HG03108 (cell line): ENCODE measurements at regions not wholly inside any gene's neighbourhood (a gene's known extent, or its start where the extent isn't known, plus 50 kb on each side); places are given as distances from the start of the nearest gene placed in this dataset.

ENCODE experiments used
- ATAC-seq: cut with Tn5 transposase; IDR thresholded peaks from one replicate; pipeline ENCODE4 v1.9.1; 2021; ENCODE audit warnings: moderate library complexity; ENCODE audit not compliant: unreplicated experiment

DNA sequence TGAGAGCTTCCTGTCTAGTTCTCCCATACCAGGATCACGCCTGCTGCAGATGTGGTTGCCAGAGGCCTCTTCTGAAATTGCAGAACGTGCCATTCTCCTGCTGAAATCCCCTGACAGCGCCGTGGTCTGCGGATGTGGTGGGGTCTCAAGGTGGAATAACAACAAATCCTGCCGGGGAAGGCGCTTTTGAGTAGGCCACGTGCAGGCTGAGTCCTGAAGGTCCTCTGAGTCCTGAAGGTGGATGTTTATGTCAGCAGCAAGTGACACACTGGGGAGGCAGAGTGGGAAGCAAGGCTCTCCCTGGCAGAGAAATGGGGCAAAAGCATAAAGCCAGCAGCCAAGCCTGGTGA is 241.4 kb downstream of the MYCN start:
- no peak for ATAC-seq

DNA sequence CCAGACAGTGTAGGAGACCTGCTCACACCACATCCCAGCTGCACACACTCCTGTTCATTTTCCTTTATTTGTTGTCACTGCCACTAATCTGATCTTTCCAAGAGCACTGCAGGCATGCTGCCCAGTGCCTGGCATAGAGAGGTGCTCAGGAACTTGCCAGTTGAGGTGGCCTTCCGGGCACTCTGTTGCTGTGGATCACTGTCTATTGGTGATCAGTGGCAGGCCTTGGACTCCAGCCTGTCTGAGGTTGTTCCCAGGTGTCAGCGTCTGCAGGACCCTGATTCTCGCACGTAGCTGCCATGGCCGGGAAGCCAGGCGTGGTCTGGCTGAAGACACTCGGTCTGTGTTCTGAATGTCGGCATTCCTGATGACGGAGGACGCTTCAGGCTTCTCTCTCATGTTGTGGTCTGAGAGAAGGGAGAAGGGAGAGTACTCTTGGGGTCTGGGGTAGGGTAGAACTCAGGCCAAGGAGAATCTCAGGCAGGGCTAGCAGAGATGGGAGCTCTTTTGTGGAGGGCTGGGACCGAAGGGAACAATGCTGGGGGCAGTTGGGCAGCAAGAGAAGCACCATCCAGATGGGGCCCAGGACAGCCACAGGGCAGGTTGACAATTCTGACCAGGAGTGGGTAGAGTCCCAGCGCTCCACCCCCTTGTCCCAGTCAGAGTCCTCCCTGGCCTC is 240.9 kb downstream of the MYCN start:
- no peak for ATAC-seq

DNA sequence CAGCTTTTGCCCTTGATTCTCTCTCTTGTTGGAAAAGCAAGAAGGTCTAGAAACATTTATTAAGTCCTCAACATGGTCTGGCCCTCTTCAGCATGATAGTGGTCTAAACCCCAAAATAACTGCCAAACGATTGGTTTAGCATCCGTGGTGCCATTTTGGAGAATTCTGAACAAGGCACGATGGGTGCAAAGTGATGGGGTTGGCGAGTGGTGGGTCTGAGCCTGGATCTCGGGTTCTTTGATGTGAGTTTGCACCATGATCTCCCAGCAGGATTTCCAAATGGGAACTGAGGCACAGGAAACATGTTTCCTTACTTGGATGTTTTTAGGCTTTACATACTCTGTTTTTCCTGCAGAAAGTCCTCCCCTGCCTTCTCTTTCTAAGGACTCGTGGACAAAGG is 240.3 kb downstream of the MYCN start:
- ATAC-seq = no peak

DNA sequence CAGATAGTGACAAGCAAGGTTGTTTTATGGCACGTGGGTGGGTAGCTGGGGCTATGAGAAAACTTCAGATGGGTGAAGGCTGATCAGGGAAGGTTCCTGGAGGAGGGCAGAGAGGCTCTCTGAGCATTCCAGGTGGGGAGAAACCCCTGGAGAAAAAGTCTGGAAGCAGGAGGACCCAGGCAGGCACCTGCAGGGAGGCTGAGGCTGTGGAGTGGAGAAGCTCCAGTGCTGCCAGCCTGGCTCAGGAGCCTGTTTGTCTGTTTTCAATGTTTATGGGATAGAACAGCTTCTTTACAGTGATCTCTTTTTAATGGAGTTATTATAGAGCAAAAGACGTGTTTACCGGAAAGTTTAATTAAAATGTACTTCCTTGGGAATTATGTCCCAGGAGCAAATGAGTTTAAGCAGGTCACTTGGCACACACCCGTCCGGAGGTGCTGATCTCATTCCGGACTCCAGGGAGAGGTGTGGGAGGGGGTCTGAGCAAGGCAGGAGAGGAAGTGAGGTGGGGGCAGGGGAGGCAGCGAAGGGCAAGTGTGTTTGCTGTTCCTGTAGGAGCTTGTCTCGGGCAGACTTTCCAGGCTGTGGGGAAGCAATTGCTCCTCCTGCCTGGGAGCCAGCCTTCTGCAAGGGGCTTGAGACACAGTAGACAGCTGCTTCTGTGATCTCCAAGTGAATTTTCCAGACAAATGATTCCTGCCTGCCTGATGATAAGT is 239.5 kb downstream of the MYCN start:
- ATAC-seq = no peak

DNA sequence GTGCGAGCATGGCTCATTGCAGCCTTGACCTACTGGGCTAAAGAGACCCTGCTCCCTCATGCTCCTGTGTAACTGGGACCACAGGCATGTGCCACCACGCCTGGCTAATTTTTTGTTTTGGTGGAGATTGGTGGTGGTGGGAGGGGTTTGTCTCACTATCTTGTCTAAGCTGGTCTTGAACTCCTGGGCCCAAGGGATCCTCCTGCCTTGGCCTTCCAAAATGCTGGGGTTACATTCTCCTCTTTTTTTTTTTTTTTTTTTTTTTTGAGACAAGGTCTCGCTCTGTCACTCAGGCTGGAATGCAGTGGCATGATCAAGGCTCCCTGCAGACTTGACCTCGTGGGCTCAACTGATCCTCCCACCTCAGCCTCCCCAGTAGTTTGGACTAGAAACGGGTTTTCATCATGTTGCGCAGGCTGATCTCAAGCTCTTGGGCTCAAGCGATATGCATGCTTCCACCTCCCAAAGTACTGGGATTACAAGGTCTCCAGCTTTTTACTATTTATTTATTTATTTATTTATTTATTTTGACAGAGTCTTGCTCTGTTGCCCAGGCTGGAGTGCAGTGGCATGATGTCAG is 238.3 kb downstream of the MYCN start:
- no peak for ATAC-seq

DNA sequence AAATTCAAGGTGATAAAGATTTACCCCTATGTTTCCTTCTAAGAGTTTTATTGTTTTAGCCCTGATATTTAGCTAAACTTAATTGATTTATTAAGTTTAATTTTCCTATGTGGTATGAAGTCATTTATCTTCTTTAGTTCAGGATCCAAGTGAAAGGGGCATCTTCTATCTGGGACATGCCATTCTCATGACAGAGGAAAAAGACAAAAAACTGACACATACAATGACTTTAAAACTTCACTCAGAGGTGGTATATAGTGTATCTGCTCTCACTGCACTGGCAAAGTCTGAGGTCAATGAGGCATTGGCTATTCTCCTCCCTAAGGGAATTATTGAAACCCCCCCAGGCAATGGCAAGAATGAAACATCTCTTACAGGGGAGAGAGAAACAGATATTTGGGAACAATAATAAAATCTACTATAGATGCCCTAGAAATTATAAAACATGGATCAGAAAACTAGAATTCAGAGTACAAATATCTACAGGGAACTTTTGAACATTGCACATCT is 237.4 kb downstream of the MYCN start:
- no peak for ATAC-seq

DNA sequence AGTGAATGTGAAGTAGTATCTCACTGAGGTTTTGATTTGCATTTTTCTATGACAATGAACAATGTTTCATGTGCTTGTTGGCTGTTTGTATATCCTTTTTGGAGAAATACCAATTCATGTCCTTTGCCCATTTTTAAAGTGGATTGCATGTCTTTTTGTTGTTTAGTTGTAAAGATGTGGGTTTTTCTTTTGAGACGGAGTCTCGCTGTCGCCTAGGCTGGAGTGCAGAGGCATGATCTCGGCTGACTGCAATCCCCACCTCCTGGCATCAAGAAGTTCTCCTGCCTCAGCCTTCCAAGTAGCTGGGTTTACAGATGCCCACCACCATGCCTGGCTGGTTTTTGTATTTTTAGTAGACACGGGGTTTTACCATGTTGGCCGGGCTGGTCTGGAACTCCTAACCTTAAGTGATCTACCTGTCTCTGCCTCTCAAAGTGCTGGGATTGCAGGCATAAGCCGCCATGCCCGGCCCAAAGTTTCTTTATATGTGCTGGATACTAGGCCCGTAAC is 236.7 kb downstream of the MYCN start:
- ATAC-seq = no peak

DNA sequence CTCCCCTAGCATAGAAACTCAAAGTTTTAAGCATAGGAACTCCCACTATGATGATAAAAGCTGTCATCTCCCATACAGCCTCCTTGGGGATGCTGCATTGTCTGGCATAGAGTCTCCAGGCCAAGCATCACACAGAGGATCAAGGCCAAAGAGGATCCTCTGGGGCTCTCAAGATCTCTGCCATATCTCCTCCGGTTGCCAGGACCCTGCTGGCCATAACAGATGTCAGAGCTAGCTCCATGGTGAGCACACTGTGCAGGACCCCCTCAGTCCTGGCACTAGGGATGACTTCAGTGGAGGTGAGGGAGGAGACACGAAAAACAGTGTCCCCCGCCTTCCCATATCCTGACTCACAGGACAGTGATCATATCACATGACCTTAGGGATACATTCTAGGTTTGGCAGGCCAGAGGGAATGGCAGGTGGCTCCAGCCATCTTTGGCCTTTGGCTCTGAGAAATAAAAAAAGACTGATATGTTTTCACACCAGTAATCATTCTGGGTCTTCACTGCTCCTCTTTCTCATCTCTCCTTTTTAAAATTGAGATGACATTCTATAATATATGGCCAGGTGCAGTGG is 235.0 kb downstream of the MYCN start:
- ATAC-seq = no peak

DNA sequence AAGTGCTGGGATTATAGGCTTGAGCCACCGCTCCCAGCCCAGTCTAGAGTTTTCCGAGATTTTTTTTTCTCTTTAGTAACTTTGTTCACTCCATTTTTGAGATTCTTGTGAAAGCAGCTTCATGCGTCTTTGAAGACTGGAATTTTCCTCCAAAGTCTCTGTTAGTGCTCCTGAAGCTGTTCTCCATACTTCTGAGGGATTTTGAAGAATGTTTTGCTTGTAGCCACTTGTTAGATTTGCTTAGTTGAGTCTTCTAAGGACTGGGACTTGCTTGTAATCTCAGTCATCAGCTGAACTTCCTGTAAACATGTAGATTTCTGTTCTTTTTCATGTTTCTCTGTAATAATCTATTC is 234.3 kb downstream of the MYCN start:
- ATAC-seq = no peak

DNA sequence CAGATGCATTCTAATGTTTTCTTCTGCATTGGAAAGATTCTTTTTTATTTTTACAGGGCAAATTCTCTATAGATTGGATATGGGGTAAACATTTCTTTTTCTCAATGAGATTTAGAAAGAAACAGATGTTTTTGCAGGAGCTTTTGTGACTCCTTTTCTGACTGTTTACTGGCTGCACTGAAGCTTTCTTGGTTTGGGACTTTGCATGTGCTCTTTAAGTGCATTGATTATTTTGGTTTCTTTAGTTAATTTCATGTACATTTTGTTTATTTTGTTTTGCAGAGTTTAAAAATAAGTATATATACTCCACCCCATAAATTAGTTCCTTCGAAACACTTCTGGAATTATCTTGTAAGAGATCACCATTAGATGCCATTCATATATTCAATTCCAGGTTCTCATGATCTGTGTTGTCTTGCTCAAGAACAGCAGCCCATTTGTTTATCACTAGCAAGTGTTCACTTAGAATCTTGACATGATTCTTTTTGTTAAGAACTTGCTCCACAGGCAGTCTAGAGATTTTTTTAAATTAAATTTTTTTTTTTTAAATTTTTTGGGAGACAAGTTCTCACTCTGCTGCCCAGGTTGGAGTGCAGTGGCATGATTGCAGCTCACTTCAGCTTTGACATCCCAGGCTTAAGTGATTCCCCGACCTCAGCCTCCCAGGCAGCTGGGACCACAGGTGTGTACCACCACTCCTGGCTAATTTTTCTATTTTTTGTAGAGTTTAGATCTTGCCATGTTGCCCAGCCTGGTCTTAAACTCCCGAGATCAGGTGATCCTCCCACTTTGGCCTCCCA is 233.7 kb downstream of the MYCN start:
- no peak for ATAC-seq

DNA sequence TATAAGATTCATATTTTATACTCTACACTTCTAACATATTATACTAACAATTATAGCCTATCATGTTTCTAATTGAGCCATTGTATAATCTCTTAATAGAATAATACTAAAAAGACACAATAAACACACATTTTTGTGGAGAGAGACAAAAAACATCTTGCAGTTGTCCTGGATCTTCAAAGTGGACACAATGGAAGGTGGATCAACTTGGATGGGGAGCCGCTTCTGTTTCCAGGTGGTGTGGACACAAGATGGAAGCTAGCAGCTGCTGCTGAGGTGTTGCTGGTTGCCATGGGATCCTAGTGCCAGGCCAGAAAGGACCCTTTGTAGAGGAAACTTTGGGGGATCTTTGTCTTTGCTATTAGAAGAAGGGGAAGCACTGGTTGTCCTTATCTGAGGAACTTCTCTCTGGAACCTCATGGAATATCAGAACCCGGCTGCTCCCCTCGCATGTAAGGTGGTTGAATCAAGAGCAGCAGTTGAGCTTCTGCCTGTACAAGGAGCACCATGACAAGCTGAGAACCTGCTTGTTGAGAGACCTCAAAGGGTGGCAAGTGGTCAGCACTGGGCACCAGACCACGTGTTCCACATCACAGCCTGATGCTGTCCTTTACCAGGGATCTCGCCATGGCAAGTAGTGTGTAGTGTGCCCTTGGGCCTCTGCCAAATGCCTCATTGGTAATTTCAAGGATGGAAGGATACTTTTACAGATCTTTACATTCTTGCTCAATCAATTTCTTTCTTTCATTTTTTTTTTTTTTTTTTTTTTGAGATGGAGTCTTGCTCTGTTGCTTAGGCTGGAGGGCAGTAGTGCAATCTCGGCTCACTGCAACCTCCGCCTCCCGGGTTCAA is 232.2 kb downstream of the MYCN start:
- ATAC-seq = no peak

DNA sequence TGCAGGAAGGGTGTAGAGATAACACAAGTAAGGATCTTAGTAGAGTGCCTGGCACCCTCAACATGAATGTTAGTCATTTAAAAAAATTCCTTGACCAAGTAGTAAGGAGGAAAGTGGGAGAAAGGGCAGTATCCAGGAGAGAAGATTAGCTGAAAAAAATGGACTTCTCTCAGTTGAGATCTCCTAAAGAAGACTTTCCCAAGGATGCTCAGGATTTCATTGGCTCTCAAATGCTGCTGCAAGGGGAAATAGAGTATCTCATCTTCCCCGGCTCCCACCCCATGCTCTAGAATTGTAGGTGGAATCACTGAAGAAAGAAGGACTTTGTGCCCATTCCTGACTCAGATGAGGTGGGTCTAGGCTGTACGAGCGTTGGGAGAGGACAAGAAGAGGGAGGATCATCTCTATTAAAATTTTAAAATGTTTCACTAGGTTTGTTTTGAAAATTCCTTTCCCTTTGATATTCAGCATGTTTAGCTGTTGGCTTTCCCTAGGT is 231.1 kb downstream of the MYCN start:
- ATAC-seq = no peak

DNA sequence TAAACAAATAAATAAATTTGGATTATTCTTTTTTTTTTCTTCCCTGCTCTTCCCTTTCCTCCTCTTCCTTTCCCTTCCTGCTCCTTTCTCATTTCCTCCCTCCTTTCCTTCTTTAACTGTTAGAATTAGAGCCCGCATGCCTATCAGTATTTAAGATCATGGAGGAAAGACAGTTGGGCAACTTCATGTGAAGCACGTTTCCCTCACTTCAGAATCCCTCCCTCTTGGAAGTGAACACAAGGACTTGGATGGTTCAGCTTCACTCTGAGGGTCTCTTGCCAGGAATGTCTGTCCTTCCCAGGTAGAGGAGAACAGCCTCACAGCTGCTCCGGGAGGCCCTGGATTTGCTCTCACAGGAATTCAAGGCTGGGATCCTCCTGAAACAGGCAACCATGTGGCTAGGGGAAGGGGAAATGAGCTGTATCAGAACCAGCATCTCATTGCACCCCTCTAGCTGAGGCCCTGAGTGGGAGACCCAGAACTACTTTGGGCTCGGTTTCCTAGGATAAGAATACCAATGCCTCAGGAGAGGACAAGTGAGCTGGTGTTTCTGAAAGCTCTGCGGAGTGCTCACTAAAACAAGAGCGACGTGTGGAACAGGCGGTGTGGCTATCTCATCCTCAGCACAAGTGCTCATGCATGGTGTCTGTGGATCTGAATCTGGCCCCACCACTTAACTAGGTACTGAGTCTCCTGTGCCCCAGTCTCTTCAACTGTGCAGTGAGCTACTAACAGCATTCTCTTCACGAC is 230.5 kb downstream of the MYCN start:
- ATAC-seq = no peak

DNA sequence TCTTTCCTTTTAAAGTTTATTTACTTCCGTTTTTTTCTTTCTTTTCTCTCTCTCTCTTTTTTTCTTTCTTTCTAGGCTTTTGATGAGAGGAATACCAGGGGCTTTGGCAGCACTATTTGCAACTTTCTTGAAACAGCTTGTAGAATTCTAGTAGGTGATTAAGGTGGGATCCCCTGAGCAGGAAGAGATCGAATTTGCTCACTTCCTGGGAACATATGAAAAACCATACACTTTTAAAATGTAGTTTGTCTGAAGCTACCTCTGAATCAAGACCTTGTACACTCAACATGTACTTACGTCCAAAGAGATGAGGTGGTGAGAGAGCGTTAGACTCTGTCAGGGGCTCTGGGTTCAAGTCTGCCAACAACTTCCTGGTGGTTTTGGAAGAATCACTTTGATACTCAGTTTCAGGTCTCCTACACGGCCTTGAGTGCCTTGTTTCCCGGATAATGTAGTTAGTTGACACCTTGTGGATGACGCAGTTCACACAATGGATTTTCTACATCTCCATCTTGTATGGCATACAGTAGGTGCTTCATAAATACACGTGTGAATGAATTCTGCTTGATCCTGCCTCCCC is 229.1 kb downstream of the MYCN start:
- no peak for ATAC-seq

DNA sequence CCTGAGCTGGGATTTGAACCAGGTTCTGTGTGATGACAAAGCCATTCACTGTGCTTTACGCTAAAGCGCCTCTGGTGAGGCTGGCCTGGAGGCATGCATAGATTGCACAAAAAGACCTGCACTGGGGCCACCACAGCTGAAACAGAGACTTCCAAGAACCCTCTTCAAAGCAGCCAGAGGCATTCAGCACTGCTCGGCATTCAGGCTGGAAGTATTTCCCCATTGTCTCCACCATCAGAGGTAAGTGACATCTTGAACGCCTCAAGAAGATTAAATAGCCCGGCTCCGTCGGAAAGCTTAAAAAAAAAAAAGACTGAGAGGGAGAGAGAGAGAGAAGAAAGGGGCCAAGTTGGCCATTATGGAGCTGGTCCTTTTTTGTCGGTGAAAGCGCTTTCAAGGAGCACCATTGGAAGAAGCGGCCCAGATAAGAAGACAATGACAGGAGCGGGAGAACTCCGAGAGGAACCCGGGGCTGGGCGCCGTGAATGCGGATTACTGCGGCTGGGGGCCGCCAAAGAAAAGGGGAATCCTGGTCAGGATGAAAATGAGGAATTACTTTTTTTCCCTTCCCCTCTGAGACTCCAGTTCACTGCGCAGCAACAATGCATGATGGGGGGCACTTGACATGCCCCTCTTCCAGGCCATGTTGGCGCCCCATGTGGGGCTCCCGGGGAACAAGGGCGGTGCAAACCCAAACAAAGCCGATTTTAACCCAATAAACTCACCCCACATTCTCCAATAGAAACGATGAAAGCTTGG is 228.3 kb downstream of the MYCN start:
- no peak for ATAC-seq

DNA sequence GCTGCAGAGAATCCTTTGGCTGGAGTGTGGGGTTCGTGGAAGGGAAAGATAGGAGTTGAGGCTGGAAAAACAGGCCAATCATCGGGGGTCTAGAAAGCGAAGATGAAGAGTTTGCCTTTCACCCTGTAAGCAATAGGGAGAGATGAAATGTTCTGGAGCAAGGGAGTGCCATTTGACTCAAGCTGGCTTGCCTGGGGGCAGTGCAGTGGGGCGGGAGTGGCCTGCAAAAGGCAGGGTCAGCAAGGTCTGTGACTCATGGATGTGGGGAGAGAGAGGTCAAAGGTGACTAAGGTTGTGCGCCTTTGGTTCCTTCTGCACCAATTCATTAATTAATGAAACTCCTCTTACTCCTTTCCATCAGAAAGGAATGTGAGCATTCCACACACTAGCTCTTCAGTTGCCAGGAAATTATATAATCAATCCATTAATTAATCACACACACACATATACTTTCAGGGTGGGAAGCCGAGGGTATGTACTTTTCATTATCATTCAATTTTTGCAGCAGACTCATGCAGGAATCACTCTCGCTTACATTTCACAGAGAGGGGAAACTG is 227.6 kb downstream of the MYCN start:
- no peak for ATAC-seq

DNA sequence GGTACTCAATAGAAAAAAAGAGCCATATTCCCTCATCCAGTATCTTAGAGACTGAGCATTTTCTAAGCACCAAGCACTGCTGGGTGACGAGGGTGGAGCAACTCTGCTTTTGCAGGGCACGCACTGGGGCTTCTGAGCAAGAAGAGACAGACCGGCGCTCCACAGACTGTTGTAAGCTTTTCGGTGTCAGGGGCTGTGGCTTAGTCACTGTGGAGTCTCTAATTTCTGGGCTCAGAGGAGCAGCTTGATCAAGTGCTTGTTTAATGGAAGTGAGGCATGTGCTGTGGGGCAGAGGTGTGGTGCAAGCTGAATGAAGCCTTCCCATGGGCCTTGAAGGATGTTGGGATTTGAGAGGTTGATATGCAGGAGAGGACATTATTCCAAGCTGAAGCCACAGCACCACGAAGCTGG is 227.1 kb downstream of the MYCN start:
- no peak for ATAC-seq
